ENCODE measurements at regions not wholly inside any gene's neighbourhood (a gene's known extent, or its start where the extent isn't known, plus 50 kb on each side); places are given as distances from the start of the nearest gene placed in this dataset.

DNA sequence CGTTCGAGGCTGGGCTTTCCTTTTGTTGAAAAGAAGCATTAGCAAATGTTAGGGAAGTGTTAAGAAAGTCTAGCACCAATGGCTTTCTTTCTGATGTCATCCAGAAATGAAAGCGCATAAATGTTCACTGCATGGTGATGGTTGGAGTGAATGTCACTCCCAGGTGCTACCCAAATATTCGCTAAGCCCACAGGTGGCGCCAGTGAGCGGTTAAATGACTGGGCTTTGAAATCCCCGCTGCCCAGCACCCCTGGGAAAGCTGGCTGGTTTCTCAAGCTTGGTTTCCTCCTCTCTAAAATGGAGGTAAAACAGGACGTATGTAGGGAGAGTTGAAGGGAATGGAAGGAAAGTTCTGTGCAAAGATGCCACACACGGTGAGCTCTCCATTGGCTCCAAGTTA lies 104.4 kb downstream of the IRX5 start (continued):
- TF ChIP-seq, protein P1, sequence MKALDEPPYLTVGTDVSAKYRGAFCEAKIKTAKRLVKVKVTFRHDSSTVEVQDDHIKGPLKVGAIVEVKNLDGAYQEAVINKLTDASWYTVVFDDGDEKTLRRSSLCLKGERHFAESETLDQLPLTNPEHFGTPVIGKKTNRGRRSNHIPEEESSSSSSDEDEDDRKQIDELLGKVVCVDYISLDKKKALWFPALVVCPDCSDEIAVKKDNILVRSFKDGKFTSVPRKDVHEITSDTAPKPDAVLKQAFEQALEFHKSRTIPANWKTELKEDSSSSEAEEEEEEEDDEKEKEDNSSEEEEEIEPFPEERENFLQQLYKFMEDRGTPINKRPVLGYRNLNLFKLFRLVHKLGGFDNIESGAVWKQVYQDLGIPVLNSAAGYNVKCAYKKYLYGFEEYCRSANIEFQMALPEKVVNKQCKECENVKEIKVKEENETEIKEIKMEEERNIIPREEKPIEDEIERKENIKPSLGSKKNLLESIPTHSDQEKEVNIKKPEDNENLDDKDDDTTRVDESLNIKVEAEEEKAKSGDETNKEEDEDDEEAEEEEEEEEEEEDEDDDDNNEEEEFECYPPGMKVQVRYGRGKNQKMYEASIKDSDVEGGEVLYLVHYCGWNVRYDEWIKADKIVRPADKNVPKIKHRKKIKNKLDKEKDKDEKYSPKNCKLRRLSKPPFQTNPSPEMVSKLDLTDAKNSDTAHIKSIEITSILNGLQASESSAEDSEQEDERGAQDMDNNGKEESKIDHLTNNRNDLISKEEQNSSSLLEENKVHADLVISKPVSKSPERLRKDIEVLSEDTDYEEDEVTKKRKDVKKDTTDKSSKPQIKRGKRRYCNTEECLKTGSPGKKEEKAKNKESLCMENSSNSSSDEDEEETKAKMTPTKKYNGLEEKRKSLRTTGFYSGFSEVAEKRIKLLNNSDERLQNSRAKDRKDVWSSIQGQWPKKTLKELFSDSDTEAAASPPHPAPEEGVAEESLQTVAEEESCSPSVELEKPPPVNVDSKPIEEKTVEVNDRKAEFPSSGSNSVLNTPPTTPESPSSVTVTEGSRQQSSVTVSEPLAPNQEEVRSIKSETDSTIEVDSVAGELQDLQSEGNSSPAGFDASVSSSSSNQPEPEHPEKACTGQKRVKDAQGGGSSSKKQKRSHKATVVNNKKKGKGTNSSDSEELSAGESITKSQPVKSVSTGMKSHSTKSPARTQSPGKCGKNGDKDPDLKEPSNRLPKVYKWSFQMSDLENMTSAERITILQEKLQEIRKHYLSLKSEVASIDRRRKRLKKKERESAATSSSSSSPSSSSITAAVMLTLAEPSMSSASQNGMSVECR (CRISPR knock-in tag; IDR thresholded peaks at IDR 0.05): no peak
- TF ChIP-seq CEBPG (CRISPR knock-in tag; IDR thresholded peaks at IDR 0.05) (no peak), CEBPG (tag; conservative IDR thresholded peaks at IDR 0.05 in 1 of 2, IDR thresholded peaks at IDR 0.05 in 1 of 2) (no peak), ZKSCAN8 (CRISPR knock-in tag; IDR thresholded peaks at IDR 0.05) (no peak)

DNA sequence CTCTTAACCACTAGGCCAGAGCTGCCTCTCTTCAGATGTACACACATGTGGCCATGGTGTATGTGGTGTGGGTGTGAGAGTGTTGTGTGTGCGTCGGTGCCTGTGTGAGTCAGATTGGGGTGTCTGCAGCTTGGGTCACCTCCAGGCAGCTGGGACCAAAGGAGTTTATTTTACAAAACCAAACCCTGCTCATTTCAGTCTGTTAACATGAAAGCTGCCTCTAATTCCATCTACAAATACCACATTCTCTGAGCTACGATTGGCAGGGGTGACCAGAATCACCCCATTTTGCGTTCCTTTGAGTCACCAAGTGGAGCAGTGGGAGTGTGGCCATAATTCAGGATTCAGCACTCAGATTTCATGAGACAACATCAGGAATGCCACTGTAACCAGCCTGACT lies 105.3 kb downstream of the IRX5 start:
- BruUV-seq (replicated peaks): no TSS peak

More for the DNA sequence above, 105.3 kb downstream of the IRX5 start:
- Histone ChIP-seq H3K9me1 (ENCODE audit: control insufficient read depth, insufficient read depth, low read length) (peaks cover 2% of the 10 kb centered on the region), H3K4me3 (no peak overlapping the region), H3K4me2 (ENCODE audit: insufficient read depth, low read length) (no peak overlapping the region), H3K27ac (ENCODE audit: extremely low read depth, low read depth, low read length) (no peak overlapping the region), H3K4me1 (replicated peaks in 1 of 2; ENCODE audit: control insufficient read depth in 2 of 2, insufficient read depth in 2 of 2, low read length in 2 of 2) (no peaks in the 10 kb centered on the region), H3K9ac (ENCODE audit: insufficient read depth in 1 of 2, low read depth in 2 of 2, low read length in 2 of 2) (no peak overlapping the region), H3K79me2 (ENCODE audit: control insufficient read depth, insufficient read depth, low read length) (no peaks in the 10 kb centered on the region), H4K20me1 (replicated peaks; ENCODE audit: control insufficient read depth, insufficient read depth, low read length) (no peaks in the 10 kb centered on the region), H2AFZ (ENCODE audit: low read depth, low read length) (no peak overlapping the region), H3K27me3 (ENCODE audit: control insufficient read depth in 2 of 2, insufficient read depth in 2 of 2, low read length in 2 of 2) (peaks cover 14 to 37% of the 10 kb centered on the region in 2 experiments; a peak in 4 of 5 replicates), H3K9me3 (replicated peaks; ENCODE audit: control insufficient read depth, insufficient read depth, low read depth, low read length) (no peaks in the 10 kb centered on the region), H3K36me3 (ENCODE audit: control insufficient read depth, insufficient read depth, low read length) (no peaks in the 10 kb centered on the region)
- FAIRE-seq (no peak), DNase-seq (ENCODE audit: extremely low read depth in 1 of 4, low spot score in 3 of 4) (no peak), ATAC-seq (no peak)
- in situ Hi-C loops (cut with MboI): no loop called here
- intact Hi-C loops (cut with micrococcal nuclease): loop anchor here (1.0 kb wide), 1 partner anchor 222 kb away; no protein-coding TSS in a partner anchor
- ChIA-PET POLR2A (interaction anchor here (0.6 to 0.7 kb wide), 3 partner anchors 9 to 144 kb away, joined by 3 to 4 read pairs (median 3); no protein-coding TSS in a partner anchor), CTCF (ENCODE audit: low intra/inter-chr PET ratio) (no interaction called here)
- TF ChIP-seq NCOA2 (IDR thresholded peaks at IDR 0.05; ENCODE audit: partially characterized antibody in 2 of 2): no peak
- TF ChIP-seq, protein P2, sequence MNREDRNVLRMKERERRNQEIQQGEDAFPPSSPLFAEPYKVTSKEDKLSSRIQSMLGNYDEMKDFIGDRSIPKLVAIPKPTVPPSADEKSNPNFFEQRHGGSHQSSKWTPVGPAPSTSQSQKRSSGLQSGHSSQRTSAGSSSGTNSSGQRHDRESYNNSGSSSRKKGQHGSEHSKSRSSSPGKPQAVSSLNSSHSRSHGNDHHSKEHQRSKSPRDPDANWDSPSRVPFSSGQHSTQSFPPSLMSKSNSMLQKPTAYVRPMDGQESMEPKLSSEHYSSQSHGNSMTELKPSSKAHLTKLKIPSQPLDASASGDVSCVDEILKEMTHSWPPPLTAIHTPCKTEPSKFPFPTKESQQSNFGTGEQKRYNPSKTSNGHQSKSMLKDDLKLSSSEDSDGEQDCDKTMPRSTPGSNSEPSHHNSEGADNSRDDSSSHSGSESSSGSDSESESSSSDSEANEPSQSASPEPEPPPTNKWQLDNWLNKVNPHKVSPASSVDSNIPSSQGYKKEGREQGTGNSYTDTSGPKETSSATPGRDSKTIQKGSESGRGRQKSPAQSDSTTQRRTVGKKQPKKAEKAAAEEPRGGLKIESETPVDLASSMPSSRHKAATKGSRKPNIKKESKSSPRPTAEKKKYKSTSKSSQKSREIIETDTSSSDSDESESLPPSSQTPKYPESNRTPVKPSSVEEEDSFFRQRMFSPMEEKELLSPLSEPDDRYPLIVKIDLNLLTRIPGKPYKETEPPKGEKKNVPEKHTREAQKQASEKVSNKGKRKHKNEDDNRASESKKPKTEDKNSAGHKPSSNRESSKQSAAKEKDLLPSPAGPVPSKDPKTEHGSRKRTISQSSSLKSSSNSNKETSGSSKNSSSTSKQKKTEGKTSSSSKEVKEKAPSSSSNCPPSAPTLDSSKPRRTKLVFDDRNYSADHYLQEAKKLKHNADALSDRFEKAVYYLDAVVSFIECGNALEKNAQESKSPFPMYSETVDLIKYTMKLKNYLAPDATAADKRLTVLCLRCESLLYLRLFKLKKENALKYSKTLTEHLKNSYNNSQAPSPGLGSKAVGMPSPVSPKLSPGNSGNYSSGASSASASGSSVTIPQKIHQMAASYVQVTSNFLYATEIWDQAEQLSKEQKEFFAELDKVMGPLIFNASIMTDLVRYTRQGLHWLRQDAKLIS (CRISPR knock-in tag; IDR thresholded peaks at IDR 0.05): no peak
- TF ChIP-seq RFX1 (IDR thresholded peaks at IDR 0.05): no peak
- TF ChIP-seq OTX1 (CRISPR knock-in tag; IDR thresholded peaks at IDR 0.05): no peak
- WGBS (ENCODE audit: insufficient coverage, low coverage, missing lambda C conversion rate): 0% methylated on average over 4 of the region's 4 CpGs

All from K562 (cell line).